ENCODE measurements at regions not wholly inside any gene's neighbourhood (a gene's known extent, or its start where the extent isn't known, plus 50 kb on each side); places are given as distances from the start of the nearest gene placed in this dataset.

DNA sequence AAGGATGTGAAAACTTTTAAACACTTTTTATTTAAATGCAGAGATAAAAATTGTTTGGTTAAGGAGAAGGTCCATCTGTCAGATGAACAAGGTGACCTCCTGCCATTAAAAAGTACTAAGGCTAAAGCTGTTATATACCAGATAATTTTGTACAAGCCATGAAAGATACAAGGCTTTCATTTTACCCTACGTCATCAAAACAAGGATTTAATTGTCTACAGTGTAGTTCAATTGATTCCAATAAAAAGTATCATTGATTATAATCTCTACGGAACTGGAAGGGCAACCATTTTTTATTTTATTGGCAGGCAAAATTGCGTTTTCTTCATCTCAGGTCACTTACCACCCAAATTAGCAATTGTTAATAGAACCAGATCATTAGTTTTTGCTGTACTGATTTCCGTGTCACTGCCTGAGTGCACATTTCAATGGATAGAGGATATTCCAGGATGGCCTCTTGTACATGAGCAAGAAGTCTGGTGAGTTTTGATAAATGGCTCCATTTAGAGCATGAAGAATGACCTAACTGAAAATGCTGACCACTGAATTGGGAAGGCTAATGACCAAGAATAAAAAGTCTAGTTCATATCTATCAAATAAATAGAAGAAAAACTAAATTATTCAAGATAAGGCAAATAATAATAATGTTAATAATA, 564.9 kb downstream of the JRKL start:
- H3K36me3 ChIP-seq (ENCODE audit: insufficient read depth): no peaks in the 10 kb centered on the region
- Mint-ChIP-seq H3K27ac (no peak overlapping the region), H3K4me1 (no peaks in the 10 kb centered on the region), H3K27me3 (ENCODE audit: insufficient read depth, low read depth, poor library complexity) (no peaks in the 10 kb centered on the region), H3K9me3 (no peaks in the 10 kb centered on the region), H3K4me3 (no peak overlapping the region), H3K36me3 (ENCODE audit: low read depth) (no peaks in the 10 kb centered on the region)
- H3F3A ChIP-seq (replicated peaks; ENCODE audit: low read depth): no peaks in the 10 kb centered on the region
- H3K27ac ChIP-seq (ENCODE audit: low read depth): no peak overlapping the region
- TF ChIP-seq CREB1 (CRISPR knock-in tag; IDR thresholded peaks at IDR 0.05; ENCODE audit: low read depth) (no peak), NANOG (IDR thresholded peaks at IDR 0.05; ENCODE audit: borderline replicate concordance) (no peak), POLR2AphosphoS5 (IDR thresholded peaks at IDR 0.05; ENCODE audit: low read depth) (no peak), EZH2phosphoT487 (IDR thresholded peaks at IDR 0.05; ENCODE audit: unreplicated experiment) (no peak)
- TF ChIP-seq, protein P1, sequence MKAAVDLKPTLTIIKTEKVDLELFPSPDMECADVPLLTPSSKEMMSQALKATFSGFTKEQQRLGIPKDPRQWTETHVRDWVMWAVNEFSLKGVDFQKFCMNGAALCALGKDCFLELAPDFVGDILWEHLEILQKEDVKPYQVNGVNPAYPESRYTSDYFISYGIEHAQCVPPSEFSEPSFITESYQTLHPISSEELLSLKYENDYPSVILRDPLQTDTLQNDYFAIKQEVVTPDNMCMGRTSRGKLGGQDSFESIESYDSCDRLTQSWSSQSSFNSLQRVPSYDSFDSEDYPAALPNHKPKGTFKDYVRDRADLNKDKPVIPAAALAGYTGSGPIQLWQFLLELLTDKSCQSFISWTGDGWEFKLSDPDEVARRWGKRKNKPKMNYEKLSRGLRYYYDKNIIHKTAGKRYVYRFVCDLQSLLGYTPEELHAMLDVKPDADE (IDR thresholded peaks at IDR 0.05): no peak
- TF ChIP-seq, protein P2, sequence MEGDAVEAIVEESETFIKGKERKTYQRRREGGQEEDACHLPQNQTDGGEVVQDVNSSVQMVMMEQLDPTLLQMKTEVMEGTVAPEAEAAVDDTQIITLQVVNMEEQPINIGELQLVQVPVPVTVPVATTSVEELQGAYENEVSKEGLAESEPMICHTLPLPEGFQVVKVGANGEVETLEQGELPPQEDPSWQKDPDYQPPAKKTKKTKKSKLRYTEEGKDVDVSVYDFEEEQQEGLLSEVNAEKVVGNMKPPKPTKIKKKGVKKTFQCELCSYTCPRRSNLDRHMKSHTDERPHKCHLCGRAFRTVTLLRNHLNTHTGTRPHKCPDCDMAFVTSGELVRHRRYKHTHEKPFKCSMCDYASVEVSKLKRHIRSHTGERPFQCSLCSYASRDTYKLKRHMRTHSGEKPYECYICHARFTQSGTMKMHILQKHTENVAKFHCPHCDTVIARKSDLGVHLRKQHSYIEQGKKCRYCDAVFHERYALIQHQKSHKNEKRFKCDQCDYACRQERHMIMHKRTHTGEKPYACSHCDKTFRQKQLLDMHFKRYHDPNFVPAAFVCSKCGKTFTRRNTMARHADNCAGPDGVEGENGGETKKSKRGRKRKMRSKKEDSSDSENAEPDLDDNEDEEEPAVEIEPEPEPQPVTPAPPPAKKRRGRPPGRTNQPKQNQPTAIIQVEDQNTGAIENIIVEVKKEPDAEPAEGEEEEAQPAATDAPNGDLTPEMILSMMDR (conservative IDR thresholded peaks at IDR 0.05; ENCODE audit: low read depth in 2 of 2): no peak
- H3K9me2 ChIP-seq (ENCODE audit: insufficient read depth): no peaks in the 10 kb centered on the region
- no peak overlapping the region for H2AFZ ChIP-seq
- H3K4me1 ChIP-seq (ENCODE audit: insufficient read depth): no peaks in the 10 kb centered on the region
- no peaks in the 10 kb centered on the region for H3K79me2 ChIP-seq (replicated peaks; ENCODE audit: insufficient read depth)
- no peak overlapping the region for H3K4me3 ChIP-seq
- no peaks in the 10 kb centered on the region for H4K20me1 ChIP-seq (replicated peaks; ENCODE audit: insufficient read depth)
- DNase-seq (ENCODE audit: low spot score) (no peak), ATAC-seq (no peak)
- H3K4me2 ChIP-seq: no peak overlapping the region
- H3K27me3 ChIP-seq (ENCODE audit: insufficient read depth): no peaks in the 10 kb centered on the region

DNA sequence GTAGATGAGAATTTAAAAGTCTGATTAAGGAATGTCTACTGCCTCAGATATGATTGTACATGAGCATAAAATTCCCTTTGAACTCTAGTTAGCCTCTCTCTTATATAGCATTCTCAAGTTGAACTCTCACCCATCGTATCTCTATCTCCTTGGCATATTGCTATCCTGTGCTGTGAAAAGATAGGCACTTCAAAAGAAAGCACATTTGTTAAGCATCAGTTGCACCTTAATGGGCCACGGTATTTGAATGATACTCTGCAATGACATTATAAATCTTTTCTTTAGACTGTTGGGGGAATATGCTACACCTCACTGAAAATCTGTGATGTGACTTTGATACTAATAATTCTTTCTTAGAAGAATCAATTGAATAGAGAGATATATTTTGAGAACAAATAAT, 570.7 kb downstream of the JRKL start:
- no peak overlapping the region for H3K27ac Mint-ChIP-seq
- Histone ChIP-seq H3K36me3 (ENCODE audit: insufficient read depth) (no peaks in the 10 kb centered on the region), H3F3A (replicated peaks; ENCODE audit: low read depth) (no peaks in the 10 kb centered on the region), H3K9me2 (ENCODE audit: insufficient read depth) (peaks cover 3% of the 10 kb centered on the region; the same call in 1 of the 2 replicates), H3K4me1 (ENCODE audit: insufficient read depth) (no peaks in the 10 kb centered on the region), H3K27me3 (ENCODE audit: insufficient read depth) (no peaks in the 10 kb centered on the region), H4K20me1 (replicated peaks; ENCODE audit: insufficient read depth) (no peaks in the 10 kb centered on the region), H3K4me3 (no peak overlapping the region), H3K27ac (ENCODE audit: low read depth) (no peak overlapping the region), H2AFZ (no peak overlapping the region), H3K79me2 (replicated peaks; ENCODE audit: insufficient read depth) (no peaks in the 10 kb centered on the region), H3K4me2 (no peak overlapping the region)
- H3K4me1 Mint-ChIP-seq: no peaks in the 10 kb centered on the region
- H3K27me3 Mint-ChIP-seq (ENCODE audit: insufficient read depth, low read depth, poor library complexity): no peaks in the 10 kb centered on the region
- no peak for ATAC-seq
- no peaks in the 10 kb centered on the region for H3K36me3 Mint-ChIP-seq (ENCODE audit: low read depth)
- no peaks in the 10 kb centered on the region for H3K9me3 Mint-ChIP-seq
- H3K4me3 Mint-ChIP-seq: no peak overlapping the region
- DNase-seq (ENCODE audit: low spot score): no peak
- TF ChIP-seq, protein P3, sequence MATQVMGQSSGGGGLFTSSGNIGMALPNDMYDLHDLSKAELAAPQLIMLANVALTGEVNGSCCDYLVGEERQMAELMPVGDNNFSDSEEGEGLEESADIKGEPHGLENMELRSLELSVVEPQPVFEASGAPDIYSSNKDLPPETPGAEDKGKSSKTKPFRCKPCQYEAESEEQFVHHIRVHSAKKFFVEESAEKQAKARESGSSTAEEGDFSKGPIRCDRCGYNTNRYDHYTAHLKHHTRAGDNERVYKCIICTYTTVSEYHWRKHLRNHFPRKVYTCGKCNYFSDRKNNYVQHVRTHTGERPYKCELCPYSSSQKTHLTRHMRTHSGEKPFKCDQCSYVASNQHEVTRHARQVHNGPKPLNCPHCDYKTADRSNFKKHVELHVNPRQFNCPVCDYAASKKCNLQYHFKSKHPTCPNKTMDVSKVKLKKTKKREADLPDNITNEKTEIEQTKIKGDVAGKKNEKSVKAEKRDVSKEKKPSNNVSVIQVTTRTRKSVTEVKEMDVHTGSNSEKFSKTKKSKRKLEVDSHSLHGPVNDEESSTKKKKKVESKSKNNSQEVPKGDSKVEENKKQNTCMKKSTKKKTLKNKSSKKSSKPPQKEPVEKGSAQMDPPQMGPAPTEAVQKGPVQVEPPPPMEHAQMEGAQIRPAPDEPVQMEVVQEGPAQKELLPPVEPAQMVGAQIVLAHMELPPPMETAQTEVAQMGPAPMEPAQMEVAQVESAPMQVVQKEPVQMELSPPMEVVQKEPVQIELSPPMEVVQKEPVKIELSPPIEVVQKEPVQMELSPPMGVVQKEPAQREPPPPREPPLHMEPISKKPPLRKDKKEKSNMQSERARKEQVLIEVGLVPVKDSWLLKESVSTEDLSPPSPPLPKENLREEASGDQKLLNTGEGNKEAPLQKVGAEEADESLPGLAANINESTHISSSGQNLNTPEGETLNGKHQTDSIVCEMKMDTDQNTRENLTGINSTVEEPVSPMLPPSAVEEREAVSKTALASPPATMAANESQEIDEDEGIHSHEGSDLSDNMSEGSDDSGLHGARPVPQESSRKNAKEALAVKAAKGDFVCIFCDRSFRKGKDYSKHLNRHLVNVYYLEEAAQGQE (IDR thresholded peaks at IDR 0.05; ENCODE audit: unreplicated experiment): no peak
- TF ChIP-seq STAT1 (IDR thresholded peaks at IDR 0.05; ENCODE audit: unreplicated experiment): no peak
- TF ChIP-seq ZNF331 (CRISPR knock-in tag; IDR thresholded peaks at IDR 0.05; ENCODE audit: low read depth): no peak

All from GM23338 (cell line).